ENCODE measurements at regions not wholly inside any gene's neighbourhood (a gene's known extent, or its start where the extent isn't known, plus 50 kb on each side); places are given as distances from the start of the nearest gene placed in this dataset.
"Not testable (repeated sequence)": the region's sequence is repeated elsewhere in the genome, so short reads cannot be mapped to it uniquely, and the experiment has no call there.

GRCh38 chr2:113343800-113344199 is 65.1 kb upstream of the PAX8 start:
- TF ChIP-seq POLR2A, CTCF, EP300 (IDR thresholded peaks at IDR 0.05): not testable (repeated sequence)
